ENCODE measurements at regions not wholly inside any gene's neighbourhood (a gene's known extent, or its start where the extent isn't known, plus 50 kb on each side); places are given as distances from the start of the nearest gene placed in this dataset.

DNA sequence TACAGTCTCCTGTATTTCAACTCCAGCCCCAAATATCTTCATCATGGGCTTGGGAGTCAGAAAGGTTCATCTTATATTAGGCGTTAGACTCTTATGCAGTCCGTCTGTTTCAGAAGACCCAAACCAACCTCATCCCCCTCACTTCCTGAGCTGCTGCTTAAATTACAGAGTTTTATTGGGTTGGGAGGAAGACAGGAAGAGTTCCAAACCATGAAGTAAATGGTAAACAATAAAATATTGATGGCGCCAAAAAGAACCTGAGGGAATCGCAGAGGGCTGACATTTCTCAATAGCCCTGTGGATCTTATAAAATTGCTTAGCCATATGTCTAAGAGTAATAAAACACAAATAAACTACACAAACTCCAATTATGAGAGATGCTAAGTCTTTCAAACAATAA lies 116.9 kb upstream of the C3orf80 start:
- TF ChIP-seq POLR2A (IDR thresholded peaks at IDR 0.05; ENCODE audit: low read depth, low read length) (no peak), POLR2AphosphoS5 (IDR thresholded peaks at IDR 0.05; ENCODE audit: low read depth, low read length) (no peak)
